Activated CD8-positive, alpha-beta memory T cell treated with anti-CD3 and anti-CD28 coated beads for 36 hours (primary cell): ENCODE measurements at regions not wholly inside any gene's neighbourhood (a gene's known extent, or its start where the extent isn't known, plus 50 kb on each side); places are given as distances from the start of the nearest gene placed in this dataset.

Source experiments
- CTCF ChIA-PET: fragments of 350-600 bp; sonication (Branson Sonifier 250); formaldehyde crosslinking; loops from one replicate; lab custom pipeline; 2021; ENCODE audit warnings: antibody characterized with exemption; lab: Charles Lee
- POLR2A ChIA-PET: fragments of 350-600 bp; sonication (Branson Sonifier 250); formaldehyde crosslinking; loops from one replicate; lab custom pipeline; 2021; ENCODE audit warnings: antibody characterized with exemption; lab: Charles Lee

GRCh38 chr6:50213146-50213545, 163.4 kb upstream of the DEFB112 start:
- ChIA-PET POLR2A (no interaction called here), CTCF (no interaction called here)

- ChIA-PET POLR2A (no interaction called here), CTCF (no interaction called here)
These were observed 165.2 kb upstream of the DEFB112 start for GRCh38 chr6:50214937-50215336.

DNA sequence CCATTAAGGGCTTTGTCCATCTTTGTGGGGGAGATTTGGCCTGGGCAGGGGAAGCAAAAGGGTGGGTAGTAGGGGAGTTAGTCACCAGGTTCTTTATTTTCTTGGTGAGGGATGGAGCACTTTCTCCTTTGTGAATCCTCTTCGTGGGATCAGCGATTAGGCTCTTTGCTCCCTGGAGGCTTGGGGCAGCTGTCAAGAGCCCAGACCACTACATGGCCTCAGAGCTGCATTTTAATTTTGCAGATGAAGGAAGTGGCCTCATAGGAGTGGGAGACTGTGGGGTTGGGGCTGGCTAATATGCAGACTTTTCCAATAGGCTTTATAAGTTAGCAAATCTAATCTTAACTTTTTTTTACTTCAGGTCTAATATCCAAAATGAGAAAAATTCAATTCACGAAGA, 168.1 kb upstream of the DEFB112 start:
- CTCF ChIA-PET = no interaction called here
- POLR2A ChIA-PET = no interaction called here

GRCh38 chr6:50236164-50236563, 186.4 kb upstream of the DEFB112 start:
- POLR2A ChIA-PET = no interaction called here
- CTCF ChIA-PET = interaction anchor here (0.6 kb wide), 1 partner anchor 407 kb away, joined by 4 read pairs; no protein-coding TSS in a partner anchor

DNA sequence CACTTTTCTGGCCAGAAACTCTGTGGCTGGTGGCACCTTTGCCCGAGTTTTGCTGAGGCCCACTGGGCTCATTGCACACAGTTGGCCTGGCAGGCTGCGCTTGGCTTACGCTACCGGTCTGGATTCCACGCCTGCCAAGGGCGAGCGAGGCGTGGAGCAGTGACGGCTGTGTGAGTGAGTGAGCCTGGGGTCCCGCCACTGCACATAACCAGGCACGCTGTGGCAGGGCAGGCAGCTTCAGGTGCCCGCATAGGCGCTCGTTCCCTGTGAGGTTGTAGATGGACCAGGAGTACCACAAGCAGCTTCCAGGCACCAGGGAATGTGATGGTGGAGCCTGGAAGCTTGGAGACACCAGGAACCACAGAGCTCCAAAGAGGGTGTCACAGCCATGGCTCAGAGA, 190.1 kb upstream of the DEFB112 start:
- ChIA-PET CTCF (no interaction called here), POLR2A (no interaction called here)

- CTCF ChIA-PET = interaction anchor here (0.5 kb wide), 1 partner anchor 51 kb away, joined by 3 read pairs; no protein-coding TSS in a partner anchor
- POLR2A ChIA-PET = no interaction called here
These were observed 191.3 kb upstream of the DEFB112 start for GRCh38 chr6:50240986-50241385.

GRCh38 chr6:50249493-50249892, 199.8 kb upstream of the DEFB112 start:
- CTCF ChIA-PET = no interaction called here
- POLR2A ChIA-PET = no interaction called here

GRCh38 chr6:50257322-50257721, 207.6 kb upstream of the DEFB112 start:
- ChIA-PET POLR2A (no interaction called here), CTCF (no interaction called here)

DNA sequence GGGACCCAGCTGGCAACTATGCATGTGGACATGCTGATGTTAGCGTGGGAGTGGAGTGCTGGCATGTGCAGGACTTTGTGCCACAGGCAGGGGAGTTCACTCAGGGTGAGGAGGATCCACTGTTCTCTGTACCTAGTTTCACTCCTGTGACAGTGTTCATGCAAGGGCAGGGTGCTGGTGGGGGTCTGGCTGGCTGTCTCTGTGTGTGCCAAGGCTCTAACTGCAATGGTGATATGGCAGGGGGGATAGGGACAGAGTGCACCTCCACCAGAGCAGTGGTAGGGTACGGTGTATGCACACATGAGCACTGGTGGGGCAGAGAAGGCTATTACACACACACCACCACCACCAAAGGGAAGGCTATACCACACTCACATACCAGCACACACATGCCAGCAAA, 210.2 kb upstream of the DEFB112 start:
- ChIA-PET CTCF (no interaction called here), POLR2A (no interaction called here)

DNA sequence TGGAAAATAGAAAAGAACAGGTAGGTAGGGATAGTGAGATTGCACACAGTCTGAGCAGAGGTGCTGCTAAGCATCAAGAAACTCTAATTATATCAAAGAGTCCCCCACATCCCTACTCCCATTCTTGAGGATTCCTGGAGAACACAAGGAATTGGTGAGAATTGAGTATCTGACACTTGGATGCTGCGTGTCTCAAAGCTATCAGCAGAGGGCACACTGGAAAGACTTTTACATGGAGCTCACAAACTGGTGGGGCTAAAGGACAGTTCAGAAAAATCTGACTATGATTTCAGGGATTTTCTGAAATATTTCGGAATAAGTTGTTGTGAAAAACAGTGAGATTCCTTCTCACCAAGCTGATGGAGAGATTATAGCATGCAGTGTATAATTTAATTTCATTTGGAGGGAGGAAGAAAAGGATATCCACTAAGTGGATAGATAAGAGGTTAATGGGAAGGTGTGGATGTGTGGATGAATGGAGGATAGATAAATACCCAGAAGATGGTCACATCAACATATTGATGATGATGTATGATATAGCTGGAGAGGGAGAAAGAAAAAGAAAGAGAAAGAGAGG, 215.4 kb upstream of the DEFB112 start:
- POLR2A ChIA-PET = no interaction called here

DNA sequence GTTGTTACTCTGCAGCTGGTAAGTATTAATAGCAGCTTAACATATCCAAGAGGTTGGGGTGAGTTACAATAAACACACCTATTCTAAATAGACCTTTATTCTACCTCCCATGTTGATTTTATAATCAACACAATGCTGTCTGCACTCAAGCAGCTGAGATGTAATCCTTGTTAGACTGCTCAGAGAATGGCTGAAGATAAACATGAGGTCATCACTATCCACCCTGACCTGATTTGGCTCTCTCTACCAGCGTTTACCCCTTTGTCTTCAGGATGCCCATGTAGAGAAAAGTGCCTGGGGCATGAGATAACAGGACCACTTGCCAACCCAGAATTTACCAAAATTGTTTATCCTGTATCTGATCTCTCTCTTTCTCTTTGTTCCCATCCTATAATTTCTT, 220.7 kb upstream of the DEFB112 start:
- POLR2A ChIA-PET = no interaction called here
- CTCF ChIA-PET = no interaction called here

More for the DNA sequence above, 215.4 kb upstream of the DEFB112 start:
- CTCF ChIA-PET = no interaction called here

DNA sequence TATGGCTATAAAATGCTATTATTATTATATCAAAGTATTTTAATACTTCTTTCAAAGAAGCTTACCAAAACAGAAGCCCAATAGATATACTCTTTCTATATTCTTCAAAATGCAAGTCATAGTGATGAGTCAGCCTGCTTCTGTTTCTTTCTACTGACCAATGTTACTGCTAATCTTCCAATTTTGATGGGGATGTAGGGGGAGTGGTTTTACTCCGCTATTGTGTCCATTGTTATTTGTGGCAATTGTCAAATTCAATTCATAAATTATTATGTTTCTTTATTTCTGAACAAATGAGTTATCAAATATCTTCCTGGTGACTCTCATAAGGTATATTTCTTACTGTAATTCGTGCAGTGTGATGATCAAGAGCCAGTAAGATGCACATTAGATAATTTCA, 221.5 kb upstream of the DEFB112 start:
- CTCF ChIA-PET = no interaction called here
- POLR2A ChIA-PET = no interaction called here

DNA sequence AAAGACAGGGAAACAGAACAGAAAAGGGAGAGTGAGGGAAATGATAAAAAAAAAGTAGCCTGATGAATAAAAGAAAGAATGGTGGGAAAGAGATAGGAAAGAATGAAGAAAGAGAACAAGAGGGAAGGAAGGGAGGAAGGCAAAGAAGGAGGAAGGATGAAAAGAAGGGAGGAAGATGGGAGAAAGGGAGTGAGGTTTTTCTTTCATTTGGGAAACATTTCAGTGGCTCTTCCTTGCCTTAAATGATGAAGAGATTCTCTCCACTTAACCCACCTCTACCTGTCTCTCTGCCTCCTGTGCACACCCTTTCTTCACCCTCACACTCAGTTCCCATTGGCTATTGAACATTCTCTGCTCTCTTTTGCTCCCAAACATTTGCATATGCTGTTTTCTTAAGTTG, 222.1 kb upstream of the DEFB112 start:
- POLR2A ChIA-PET = no interaction called here
- CTCF ChIA-PET = no interaction called here

DNA sequence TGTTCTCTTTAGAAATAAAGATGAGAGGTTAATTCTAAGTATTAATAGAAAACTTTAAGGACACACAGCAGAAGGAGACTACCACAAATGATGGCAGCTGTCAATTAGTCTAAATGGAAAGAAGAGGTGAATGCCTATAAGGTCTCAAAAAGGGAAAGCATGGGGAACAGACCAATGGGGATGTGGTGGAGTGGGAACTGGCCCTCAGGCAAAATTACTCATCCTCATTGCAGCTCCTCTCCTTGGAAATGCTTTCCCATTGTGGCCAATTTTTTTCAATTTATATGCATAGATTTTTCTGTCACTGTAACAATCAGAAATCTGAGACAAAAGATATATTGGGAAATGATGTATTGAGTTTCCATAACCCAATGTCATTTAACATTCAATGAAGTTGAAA, 222.9 kb upstream of the DEFB112 start:
- ChIA-PET POLR2A (no interaction called here), CTCF (no interaction called here)

DNA sequence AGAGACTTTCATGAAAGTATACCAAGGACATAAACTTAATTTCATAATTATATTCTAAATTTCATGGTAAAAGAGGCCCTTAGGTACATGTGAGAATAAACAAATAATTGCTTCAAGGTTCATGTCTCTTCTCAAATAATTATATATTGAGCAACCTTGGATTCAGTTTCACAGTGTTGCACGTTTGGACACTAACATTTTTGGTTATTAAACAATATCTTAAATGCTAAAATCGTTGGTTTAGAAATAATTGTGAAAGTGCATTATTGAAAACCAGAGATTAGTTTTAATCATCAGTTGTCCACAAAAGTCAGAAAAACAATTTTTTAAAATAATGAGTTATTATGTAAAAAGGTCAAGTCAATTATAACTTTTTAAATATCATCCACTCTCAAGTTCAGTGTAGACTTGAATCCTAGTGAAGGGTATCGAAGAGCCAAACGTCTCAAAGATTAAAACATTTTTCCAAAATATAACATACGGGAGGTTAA, 227.1 kb upstream of the DEFB112 start:
- ChIA-PET CTCF (no interaction called here), POLR2A (no interaction called here)

DNA sequence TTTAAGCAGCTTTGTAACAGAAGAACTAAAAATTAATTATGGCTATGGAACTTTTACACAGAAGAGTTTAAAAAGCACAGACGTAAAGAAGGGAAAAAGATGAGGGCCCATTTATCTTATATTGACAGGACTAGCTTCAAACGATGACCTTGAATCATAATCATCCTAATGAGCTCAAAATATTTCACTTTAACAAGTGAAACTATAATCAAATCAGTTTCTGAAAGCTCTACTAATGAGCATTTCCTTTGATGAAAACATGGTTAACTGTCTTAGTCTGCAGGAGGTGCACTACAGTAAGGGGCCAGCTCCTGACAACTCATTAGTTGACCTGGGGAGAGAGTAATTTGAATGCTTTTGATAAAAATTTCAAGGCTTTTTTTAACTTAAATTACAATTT, 228.0 kb upstream of the DEFB112 start:
- POLR2A ChIA-PET = no interaction called here

GRCh38 chr6:50278663-50279062, 228.9 kb upstream of the DEFB112 start:
- POLR2A ChIA-PET = no interaction called here
- CTCF ChIA-PET = no interaction called here

More for the DNA sequence above, 228.0 kb upstream of the DEFB112 start:
- CTCF ChIA-PET = no interaction called here

DNA sequence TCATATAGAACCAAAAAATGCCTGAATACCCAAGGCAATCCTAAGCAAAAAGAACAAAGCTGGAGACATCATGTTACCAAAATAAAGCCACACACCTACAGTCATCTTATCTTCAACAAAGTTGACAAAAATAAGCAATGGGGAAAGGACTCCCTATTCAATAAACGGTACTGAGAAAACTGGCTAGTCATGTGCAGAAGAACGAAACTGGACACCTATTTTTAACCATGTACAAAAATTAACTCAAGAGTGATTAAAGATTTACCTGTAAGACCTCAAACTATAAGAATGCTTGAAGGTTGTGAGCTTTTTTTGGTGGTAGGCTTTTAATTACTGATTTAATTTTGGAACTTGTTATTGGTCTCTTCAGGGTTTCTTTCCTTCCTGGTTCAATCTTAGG, 236.0 kb upstream of the DEFB112 start:
- CTCF ChIA-PET = no interaction called here

DNA sequence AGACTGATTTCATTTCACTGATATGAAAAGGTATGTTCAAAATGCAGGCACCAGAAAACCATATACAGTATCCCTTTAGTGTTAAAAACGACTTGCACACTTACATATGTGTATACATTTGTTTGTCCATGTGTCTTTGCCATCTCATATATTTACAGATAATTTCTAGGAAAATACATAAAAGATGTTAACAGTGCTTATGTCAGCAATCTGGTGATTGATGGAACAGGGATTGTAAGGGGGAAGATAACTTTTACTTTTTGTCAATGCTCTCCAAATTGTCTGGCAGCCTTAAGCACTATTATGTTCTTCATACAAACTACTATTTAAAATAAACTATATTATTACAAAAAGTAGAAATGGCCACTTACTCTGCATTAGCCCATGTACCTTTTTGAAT, 238.5 kb upstream of the DEFB112 start:
- POLR2A ChIA-PET = no interaction called here

More for the DNA sequence above, 236.0 kb upstream of the DEFB112 start:
- POLR2A ChIA-PET = no interaction called here

GRCh38 chr6:50288881-50289280, 239.2 kb upstream of the DEFB112 start:
- POLR2A ChIA-PET = no interaction called here
- CTCF ChIA-PET = no interaction called here

More for the DNA sequence above, 238.5 kb upstream of the DEFB112 start:
- CTCF ChIA-PET = no interaction called here

GRCh38 chr6:50289366-50289765, 239.6 kb upstream of the DEFB112 start:
- CTCF ChIA-PET = no interaction called here
- POLR2A ChIA-PET = no interaction called here

DNA sequence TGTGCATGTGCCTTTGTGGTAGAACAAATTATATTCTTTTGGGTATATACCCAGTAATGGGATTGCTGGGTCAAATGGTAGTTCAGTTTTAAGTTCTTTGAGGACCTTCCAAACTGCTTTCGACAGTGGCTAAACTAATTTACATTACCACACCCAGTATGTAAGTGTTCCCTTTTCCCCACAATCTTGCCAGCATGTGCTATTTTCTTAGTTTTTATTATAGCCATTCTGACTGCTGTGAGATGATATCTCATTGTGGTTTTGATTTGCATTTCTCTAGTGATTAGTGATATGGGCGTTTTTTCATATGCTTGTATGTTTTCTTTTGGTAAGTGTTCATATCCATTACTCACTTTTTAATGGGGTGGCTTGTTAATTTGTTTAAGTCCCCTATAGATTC, 251.6 kb upstream of the DEFB112 start:
- POLR2A ChIA-PET = no interaction called here
- CTCF ChIA-PET = no interaction called here
